ENCODE measurements at regions not wholly inside any gene's neighbourhood (a gene's known extent, or its start where the extent isn't known, plus 50 kb on each side); places are given as distances from the start of the nearest gene placed in this dataset.

GRCh38 chr1:199682081-199682480, 345.4 kb upstream of the NR5A2 start:
- Histone ChIP-seq H3K4me1 (ENCODE audit: control insufficient read depth, insufficient read depth, low read length) (peaks cover 18% of the 10 kb centered on the region), H3K9me3 (ENCODE audit: control insufficient read depth, insufficient read depth, low read depth, low read length) (no peaks in the 10 kb centered on the region), H3K36me3 (ENCODE audit: control insufficient read depth, insufficient read depth, low read length) (no peaks in the 10 kb centered on the region), H3K27me3 (ENCODE audit: control insufficient read depth, insufficient read depth, low read length) (no peaks in the 10 kb centered on the region), H3K27ac (ENCODE audit: low read length) (no peak overlapping the region), H3K4me3 (ENCODE audit: low read depth in 2 of 2, low read length in 2 of 2) (no peak overlapping the region)
- no peak for DNase-seq (ENCODE audit: low read depth, low spot score)
- ATAC-seq = no peak
- intact Hi-C loops (cut with micrococcal nuclease; ENCODE audit: unreplicated experiment) = loop anchor here (10.0 kb wide), 4 partner anchors 363 to 803 kb away; no protein-coding TSS in a partner anchor
- POLR2A ChIA-PET = no interaction called here
- CTCF ChIA-PET = no interaction called here
- no peak for TF ChIP-seq SIN3A (IDR thresholded peaks at IDR 0.05; ENCODE audit: borderline replicate concordance, insufficient read depth, low read depth, low read length)
- no peak for TF ChIP-seq POLR2AphosphoS5 (IDR thresholded peaks at IDR 0.05; ENCODE audit: low read depth, low read length)
- TF ChIP-seq, protein P1, sequence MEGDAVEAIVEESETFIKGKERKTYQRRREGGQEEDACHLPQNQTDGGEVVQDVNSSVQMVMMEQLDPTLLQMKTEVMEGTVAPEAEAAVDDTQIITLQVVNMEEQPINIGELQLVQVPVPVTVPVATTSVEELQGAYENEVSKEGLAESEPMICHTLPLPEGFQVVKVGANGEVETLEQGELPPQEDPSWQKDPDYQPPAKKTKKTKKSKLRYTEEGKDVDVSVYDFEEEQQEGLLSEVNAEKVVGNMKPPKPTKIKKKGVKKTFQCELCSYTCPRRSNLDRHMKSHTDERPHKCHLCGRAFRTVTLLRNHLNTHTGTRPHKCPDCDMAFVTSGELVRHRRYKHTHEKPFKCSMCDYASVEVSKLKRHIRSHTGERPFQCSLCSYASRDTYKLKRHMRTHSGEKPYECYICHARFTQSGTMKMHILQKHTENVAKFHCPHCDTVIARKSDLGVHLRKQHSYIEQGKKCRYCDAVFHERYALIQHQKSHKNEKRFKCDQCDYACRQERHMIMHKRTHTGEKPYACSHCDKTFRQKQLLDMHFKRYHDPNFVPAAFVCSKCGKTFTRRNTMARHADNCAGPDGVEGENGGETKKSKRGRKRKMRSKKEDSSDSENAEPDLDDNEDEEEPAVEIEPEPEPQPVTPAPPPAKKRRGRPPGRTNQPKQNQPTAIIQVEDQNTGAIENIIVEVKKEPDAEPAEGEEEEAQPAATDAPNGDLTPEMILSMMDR (IDR thresholded peaks at IDR 0.05) = no peak
- TF ChIP-seq REST (IDR thresholded peaks at IDR 0.05; ENCODE audit: insufficient read depth in 1 of 2, low read depth in 2 of 2, low read length in 1 of 2) = no peak
- no peak for TF ChIP-seq TCF7L2 (IDR thresholded peaks at IDR 0.05; ENCODE audit: low read depth, low read length)
- no TSS peak for BruUV-seq (replicated peaks)
- in situ Hi-C loops (cut with HindIII; ENCODE audit: low pct_unique_long_range_greater_than_20kb, low sequenced_read_pairs) = no loop called here

DNA sequence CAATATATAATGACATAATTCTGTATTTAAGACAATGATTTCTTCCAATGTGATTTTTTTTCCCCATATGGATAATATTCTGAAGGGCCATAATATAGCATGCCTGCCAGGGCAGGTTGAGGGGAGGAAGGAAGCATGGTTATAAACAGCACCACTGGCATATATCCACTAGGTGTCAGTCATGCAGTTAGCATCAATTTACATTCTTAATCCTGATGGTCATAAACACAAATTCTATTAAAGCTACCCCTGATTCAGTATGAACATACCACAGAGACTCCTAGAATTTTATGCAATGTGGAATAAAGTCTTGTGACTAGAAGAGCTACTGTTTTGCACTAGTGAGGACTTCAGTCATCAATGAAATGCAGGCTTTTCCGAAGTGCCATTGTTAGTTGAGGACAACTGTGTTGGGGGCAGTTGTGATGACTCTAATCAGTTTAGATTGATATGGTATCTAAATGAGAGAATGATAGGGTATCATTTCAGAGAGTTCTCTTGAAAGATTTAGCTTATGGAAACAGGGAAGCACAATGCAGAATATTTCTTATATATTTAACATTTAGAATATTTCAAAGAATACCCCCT, 342.7 kb upstream of the NR5A2 start:
- Histone ChIP-seq H3K4me1 (ENCODE audit: control insufficient read depth, insufficient read depth, low read length) (peaks cover 28% of the 10 kb centered on the region), H3K9me3 (ENCODE audit: control insufficient read depth, insufficient read depth, low read depth, low read length) (no peaks in the 10 kb centered on the region), H3K36me3 (ENCODE audit: control insufficient read depth, insufficient read depth, low read length) (no peaks in the 10 kb centered on the region), H3K27ac (ENCODE audit: low read length) (peak overlapping the region; percentile 44), H3K27me3 (ENCODE audit: control insufficient read depth, insufficient read depth, low read length) (no peaks in the 10 kb centered on the region), H3K4me3 (ENCODE audit: low read depth in 2 of 2, low read length in 2 of 2) (no peak overlapping the region)
- CTCF ChIA-PET = interaction anchor here (0.6 to 1.0 kb wide), 7 partner anchors 93 to 803 kb away, joined by 3 to 8 read pairs (median 3); no protein-coding TSS in a partner anchor
- no TSS peak for BruUV-seq (replicated peaks)
- POLR2A ChIA-PET = interaction anchor here (0.6 kb wide), 1 partner anchor 355 kb away, joined by 7 read pairs; no protein-coding TSS in a partner anchor
- in situ Hi-C loops (cut with HindIII; ENCODE audit: low pct_unique_long_range_greater_than_20kb, low sequenced_read_pairs) (no loop called here), intact Hi-C loops (cut with micrococcal nuclease; ENCODE audit: unreplicated experiment) (loop anchor here (2.0 to 10.0 kb wide), 5 partner anchors 360 to 826 kb away; no protein-coding TSS in a partner anchor)
- DNase-seq (ENCODE audit: low read depth, low spot score) (peak; percentile 61), ATAC-seq (peak; percentile 93)
- no peak for TF ChIP-seq REST (IDR thresholded peaks at IDR 0.05; ENCODE audit: insufficient read depth in 1 of 2, low read depth in 2 of 2, low read length in 1 of 2)
- TF ChIP-seq, protein P1 (IDR thresholded peaks at IDR 0.05) = peak; percentile 81
